ENCODE measurements at regions not wholly inside any gene's neighbourhood (a gene's known extent, or its start where the extent isn't known, plus 50 kb on each side); places are given as distances from the start of the nearest gene placed in this dataset.

- no peak for DNase-seq
Measured at GRCh38 chr1:79849388-79849787, 842.9 kb upstream of the ADGRL4 start.

GRCh38 chr1:79848316-79848715 is 841.8 kb upstream of the ADGRL4 start:
- DNase-seq = no peak

GRCh38 chr1:79847700-79848099 is 841.2 kb upstream of the ADGRL4 start:
- no peak for DNase-seq

- DNase-seq = no peak
Measured at GRCh38 chr1:79845936-79846335, 839.4 kb upstream of the ADGRL4 start.

GRCh38 chr1:79842811-79843210 is 836.3 kb upstream of the ADGRL4 start:
- DNase-seq = no peak

GRCh38 chr1:79839882-79840281 is 833.4 kb upstream of the ADGRL4 start:
- no peak for DNase-seq

- DNase-seq = no peak
Measured at GRCh38 chr1:79827446-79827845, 820.9 kb upstream of the ADGRL4 start.

- no peak for DNase-seq
Measured at GRCh38 chr1:79825551-79825950, 819.0 kb upstream of the ADGRL4 start.

GRCh38 chr1:79822053-79822452 is 815.5 kb upstream of the ADGRL4 start:
- no peak for DNase-seq

- no peak for DNase-seq
Measured at GRCh38 chr1:79819140-79819539, 812.6 kb upstream of the ADGRL4 start.

GRCh38 chr1:79817031-79817560 is 810.6 kb upstream of the ADGRL4 start:
- no peak for DNase-seq

- DNase-seq = no peak
Measured at GRCh38 chr1:79815115-79815514, 808.6 kb upstream of the ADGRL4 start.

- no peak for DNase-seq
Measured at GRCh38 chr1:79811173-79811572, 804.6 kb upstream of the ADGRL4 start.

- no peak for DNase-seq
Measured at GRCh38 chr1:79808816-79809475, 802.4 kb upstream of the ADGRL4 start.

GRCh38 chr1:79807816-79808215 is 801.3 kb upstream of the ADGRL4 start:
- no peak for DNase-seq

GRCh38 chr1:79797487-79797886 is 791.0 kb upstream of the ADGRL4 start:
- DNase-seq = no peak

GRCh38 chr1:79796434-79796833 is 789.9 kb upstream of the ADGRL4 start:
- DNase-seq = no peak

GRCh38 chr1:79792219-79792930 is 785.8 kb upstream of the ADGRL4 start:
- DNase-seq = no peak

GRCh38 chr1:79791488-79792218 is 785.1 kb upstream of the ADGRL4 start:
- DNase-seq = no peak

- DNase-seq = no peak
Measured at GRCh38 chr1:79790950-79791349, 784.4 kb upstream of the ADGRL4 start.

- no peak for DNase-seq
Measured at GRCh38 chr1:79787631-79788030, 781.1 kb upstream of the ADGRL4 start.

- no peak for DNase-seq
Measured at GRCh38 chr1:79785964-79786363, 779.4 kb upstream of the ADGRL4 start.

- DNase-seq = no peak
Measured at GRCh38 chr1:79785561-79785960, 779.0 kb upstream of the ADGRL4 start.

- no peak for DNase-seq
Measured at GRCh38 chr1:79781261-79781660, 774.7 kb upstream of the ADGRL4 start.
